Testis (tissue), 2 donors: ENCODE measurements at regions not wholly inside any gene's neighbourhood (a gene's known extent, or its start where the extent isn't known, plus 50 kb on each side); places are given as distances from the start of the nearest gene placed in this dataset.

ENCODE experiments used
- POLR2A ChIP-seq: fragments of 450-650 bp; IDR thresholded peaks from one replicate; pipeline ENCODE4 v1.6.1; 2017; ENCODE audit warnings: antibody characterized with exemption, mild to moderate bottlenecking, moderate library complexity
- TF ChIP-seq, protein P1 (sequence below), 3 experiments: fragments of 450-650 bp in 2 of 3; fragments of 200-600 bp in 1 of 3; sonication (generic) in 1 of 3; IDR thresholded peaks; one replicate each; pipeline ENCODE4 v1.5.1; 2016 to 2019; ENCODE audit warnings: antibody characterized with exemption in 3 of 3, mild to moderate bottlenecking in 2 of 3, moderate library complexity in 1 of 3

- TF ChIP-seq POLR2A = no peak
- TF ChIP-seq, protein P1, sequence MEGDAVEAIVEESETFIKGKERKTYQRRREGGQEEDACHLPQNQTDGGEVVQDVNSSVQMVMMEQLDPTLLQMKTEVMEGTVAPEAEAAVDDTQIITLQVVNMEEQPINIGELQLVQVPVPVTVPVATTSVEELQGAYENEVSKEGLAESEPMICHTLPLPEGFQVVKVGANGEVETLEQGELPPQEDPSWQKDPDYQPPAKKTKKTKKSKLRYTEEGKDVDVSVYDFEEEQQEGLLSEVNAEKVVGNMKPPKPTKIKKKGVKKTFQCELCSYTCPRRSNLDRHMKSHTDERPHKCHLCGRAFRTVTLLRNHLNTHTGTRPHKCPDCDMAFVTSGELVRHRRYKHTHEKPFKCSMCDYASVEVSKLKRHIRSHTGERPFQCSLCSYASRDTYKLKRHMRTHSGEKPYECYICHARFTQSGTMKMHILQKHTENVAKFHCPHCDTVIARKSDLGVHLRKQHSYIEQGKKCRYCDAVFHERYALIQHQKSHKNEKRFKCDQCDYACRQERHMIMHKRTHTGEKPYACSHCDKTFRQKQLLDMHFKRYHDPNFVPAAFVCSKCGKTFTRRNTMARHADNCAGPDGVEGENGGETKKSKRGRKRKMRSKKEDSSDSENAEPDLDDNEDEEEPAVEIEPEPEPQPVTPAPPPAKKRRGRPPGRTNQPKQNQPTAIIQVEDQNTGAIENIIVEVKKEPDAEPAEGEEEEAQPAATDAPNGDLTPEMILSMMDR (IDR thresholded peaks at IDR 0.05) = no peak
Observed at GRCh38 chr21:35348686-35349085, 299.6 kb upstream of the RUNX1 start.
